Panc1 (cell line): ENCODE measurements at regions not wholly inside any gene's neighbourhood (a gene's known extent, or its start where the extent isn't known, plus 50 kb on each side); places are given as distances from the start of the nearest gene placed in this dataset.

Experiments
- POLR2AphosphoS5 ChIP-seq: IDR thresholded peaks from 2 replicates; pipeline ENCODE4 v1.6.1; 2012; ENCODE audit warnings: mild to moderate bottlenecking, low read depth, low read length, moderate library complexity
- SIN3A ChIP-seq: IDR thresholded peaks from 2 replicates; pipeline ENCODE4 v1.6.1; 2012; ENCODE audit warnings: low read depth, mild to moderate bottlenecking, low read length, moderate library complexity, borderline replicate concordance; ENCODE audit not compliant: insufficient read depth
- TCF7L2 ChIP-seq: IDR thresholded peaks from 2 replicates; pipeline ENCODE4 v1.6.1; 2011; ENCODE audit warnings: mild to moderate bottlenecking, low read depth, low read length, inconsistent platforms
- TF ChIP-seq, protein P1 (sequence below), 2 experiments: IDR thresholded peaks; 2 replicates each; pipeline ENCODE4 v1.6.1; 2011 to 2012; ENCODE audit warnings: low read depth in 2 of 2, control low read depth in 1 of 2, low read length in 1 of 2, mild to moderate bottlenecking in 1 of 2, moderate library complexity in 1 of 2; ENCODE audit not compliant: insufficient read depth in 1 of 2
- TF ChIP-seq, protein P2 (sequence below): fragments of 450-650 bp; IDR thresholded peaks from 2 replicates; pipeline ENCODE4 v1.5.1; 2017; ENCODE audit warnings: mild to moderate bottlenecking

DNA sequence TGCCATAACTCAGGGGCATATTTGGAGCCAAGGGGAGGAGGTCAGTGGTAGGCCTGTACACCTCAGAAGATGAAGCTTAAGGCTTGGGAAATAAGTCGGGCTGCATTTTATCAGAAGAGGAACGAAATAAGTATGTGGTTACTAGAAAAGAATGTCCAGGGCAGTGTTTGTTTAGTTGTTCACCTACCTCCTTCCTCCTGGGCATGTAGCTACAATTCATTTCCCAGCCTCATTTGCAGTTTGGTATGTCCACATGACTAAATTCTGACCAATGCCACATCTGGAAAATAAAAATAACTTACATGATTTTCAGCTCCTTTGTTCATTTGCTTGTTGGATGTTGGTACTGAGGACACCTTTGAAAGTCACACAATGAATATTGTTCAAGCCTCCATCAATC lies 294.5 kb upstream of the RGS17 start:
- TF ChIP-seq, protein P1, sequence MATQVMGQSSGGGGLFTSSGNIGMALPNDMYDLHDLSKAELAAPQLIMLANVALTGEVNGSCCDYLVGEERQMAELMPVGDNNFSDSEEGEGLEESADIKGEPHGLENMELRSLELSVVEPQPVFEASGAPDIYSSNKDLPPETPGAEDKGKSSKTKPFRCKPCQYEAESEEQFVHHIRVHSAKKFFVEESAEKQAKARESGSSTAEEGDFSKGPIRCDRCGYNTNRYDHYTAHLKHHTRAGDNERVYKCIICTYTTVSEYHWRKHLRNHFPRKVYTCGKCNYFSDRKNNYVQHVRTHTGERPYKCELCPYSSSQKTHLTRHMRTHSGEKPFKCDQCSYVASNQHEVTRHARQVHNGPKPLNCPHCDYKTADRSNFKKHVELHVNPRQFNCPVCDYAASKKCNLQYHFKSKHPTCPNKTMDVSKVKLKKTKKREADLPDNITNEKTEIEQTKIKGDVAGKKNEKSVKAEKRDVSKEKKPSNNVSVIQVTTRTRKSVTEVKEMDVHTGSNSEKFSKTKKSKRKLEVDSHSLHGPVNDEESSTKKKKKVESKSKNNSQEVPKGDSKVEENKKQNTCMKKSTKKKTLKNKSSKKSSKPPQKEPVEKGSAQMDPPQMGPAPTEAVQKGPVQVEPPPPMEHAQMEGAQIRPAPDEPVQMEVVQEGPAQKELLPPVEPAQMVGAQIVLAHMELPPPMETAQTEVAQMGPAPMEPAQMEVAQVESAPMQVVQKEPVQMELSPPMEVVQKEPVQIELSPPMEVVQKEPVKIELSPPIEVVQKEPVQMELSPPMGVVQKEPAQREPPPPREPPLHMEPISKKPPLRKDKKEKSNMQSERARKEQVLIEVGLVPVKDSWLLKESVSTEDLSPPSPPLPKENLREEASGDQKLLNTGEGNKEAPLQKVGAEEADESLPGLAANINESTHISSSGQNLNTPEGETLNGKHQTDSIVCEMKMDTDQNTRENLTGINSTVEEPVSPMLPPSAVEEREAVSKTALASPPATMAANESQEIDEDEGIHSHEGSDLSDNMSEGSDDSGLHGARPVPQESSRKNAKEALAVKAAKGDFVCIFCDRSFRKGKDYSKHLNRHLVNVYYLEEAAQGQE (IDR thresholded peaks at IDR 0.05; ENCODE audit: insufficient read depth in 1 of 2, low read depth in 2 of 2, low read length in 1 of 2): no peak
- TF ChIP-seq, protein P2, sequence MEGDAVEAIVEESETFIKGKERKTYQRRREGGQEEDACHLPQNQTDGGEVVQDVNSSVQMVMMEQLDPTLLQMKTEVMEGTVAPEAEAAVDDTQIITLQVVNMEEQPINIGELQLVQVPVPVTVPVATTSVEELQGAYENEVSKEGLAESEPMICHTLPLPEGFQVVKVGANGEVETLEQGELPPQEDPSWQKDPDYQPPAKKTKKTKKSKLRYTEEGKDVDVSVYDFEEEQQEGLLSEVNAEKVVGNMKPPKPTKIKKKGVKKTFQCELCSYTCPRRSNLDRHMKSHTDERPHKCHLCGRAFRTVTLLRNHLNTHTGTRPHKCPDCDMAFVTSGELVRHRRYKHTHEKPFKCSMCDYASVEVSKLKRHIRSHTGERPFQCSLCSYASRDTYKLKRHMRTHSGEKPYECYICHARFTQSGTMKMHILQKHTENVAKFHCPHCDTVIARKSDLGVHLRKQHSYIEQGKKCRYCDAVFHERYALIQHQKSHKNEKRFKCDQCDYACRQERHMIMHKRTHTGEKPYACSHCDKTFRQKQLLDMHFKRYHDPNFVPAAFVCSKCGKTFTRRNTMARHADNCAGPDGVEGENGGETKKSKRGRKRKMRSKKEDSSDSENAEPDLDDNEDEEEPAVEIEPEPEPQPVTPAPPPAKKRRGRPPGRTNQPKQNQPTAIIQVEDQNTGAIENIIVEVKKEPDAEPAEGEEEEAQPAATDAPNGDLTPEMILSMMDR: no peak
- no peak for TF ChIP-seq POLR2AphosphoS5
- no peak for TF ChIP-seq TCF7L2
- TF ChIP-seq SIN3A: no peak
